Adrenal gland (tissue), 5 donors: ENCODE measurements at regions not wholly inside any gene's neighbourhood (a gene's known extent, or its start where the extent isn't known, plus 50 kb on each side); places are given as distances from the start of the nearest gene placed in this dataset.

Experiments used
- POLR2A ChIP-seq, 2 donors: fragments of 450-650 bp; IDR thresholded peaks; one replicate each; pipeline ENCODE4 v1.6.1; 2017; ENCODE audit warnings: antibody characterized with exemption in 2 of 2, mild to moderate bottlenecking in 2 of 2, moderate library complexity in 1 of 2
- TF ChIP-seq, protein P1 (sequence below), 6 experiments: fragments of 450-650 bp in 4 of 6; fragments of 200-600 bp in 2 of 6; sonication (generic) in 1 of 6; IDR thresholded peaks; 1 replicate in 5 of 6; 2 replicates in 1 of 6; pipeline versions ENCODE4 v1.5.1 to v1.8.0; 2016 to 2021; ENCODE audit warnings: antibody characterized with exemption in 6 of 6, mild to moderate bottlenecking in 2 of 6, moderate library complexity in 1 of 6
- donor health status: DM: no; HTN: no; CAD: no.

- TF ChIP-seq POLR2A (IDR thresholded peaks at IDR 0.05), result no peak
- TF ChIP-seq, protein P1, sequence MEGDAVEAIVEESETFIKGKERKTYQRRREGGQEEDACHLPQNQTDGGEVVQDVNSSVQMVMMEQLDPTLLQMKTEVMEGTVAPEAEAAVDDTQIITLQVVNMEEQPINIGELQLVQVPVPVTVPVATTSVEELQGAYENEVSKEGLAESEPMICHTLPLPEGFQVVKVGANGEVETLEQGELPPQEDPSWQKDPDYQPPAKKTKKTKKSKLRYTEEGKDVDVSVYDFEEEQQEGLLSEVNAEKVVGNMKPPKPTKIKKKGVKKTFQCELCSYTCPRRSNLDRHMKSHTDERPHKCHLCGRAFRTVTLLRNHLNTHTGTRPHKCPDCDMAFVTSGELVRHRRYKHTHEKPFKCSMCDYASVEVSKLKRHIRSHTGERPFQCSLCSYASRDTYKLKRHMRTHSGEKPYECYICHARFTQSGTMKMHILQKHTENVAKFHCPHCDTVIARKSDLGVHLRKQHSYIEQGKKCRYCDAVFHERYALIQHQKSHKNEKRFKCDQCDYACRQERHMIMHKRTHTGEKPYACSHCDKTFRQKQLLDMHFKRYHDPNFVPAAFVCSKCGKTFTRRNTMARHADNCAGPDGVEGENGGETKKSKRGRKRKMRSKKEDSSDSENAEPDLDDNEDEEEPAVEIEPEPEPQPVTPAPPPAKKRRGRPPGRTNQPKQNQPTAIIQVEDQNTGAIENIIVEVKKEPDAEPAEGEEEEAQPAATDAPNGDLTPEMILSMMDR (IDR thresholded peaks at IDR 0.05), result no peak
Observed at GRCh38 chr2:177044671-177045070, 167.9 kb upstream of the HNRNPA3 start.
